Left lung (tissue), 4 donors: ENCODE measurements at regions not wholly inside any gene's neighbourhood (a gene's known extent, or its start where the extent isn't known, plus 50 kb on each side); places are given as distances from the start of the nearest gene placed in this dataset.

Experiments
- ATAC-seq: fragments of 200-7000 bp; cut with Tn5 transposase; one replicate; pipeline ENCODE4 v1.9.1; 2020; ENCODE audit warnings: moderate library complexity
- DNase-seq, 4 donors: peaks; one replicate each; pipeline ENCODE4 v3.0.0-alpha.2; 2013 to 2020
- H3K27ac ChIP-seq, 2 donors: fragments of 200-600 bp; sonication (generic) in 1 of 2; one replicate each; pipeline versions ENCODE4 v1.5.0 to v1.8.0; 2020 to 2021
- H3K27me3 ChIP-seq, 2 donors: fragments of 200-600 bp; sonication (generic) in 1 of 2; one replicate each; pipeline versions ENCODE4 v1.5.0 to v1.8.0; 2020 to 2021
- H3K36me3 ChIP-seq, 2 donors: fragments of 200-600 bp; sonication (generic) in 1 of 2; one replicate each; pipeline versions ENCODE4 v1.5.0 to v1.8.0; 2020 to 2021
- H3K4me1 ChIP-seq, 2 donors: fragments of 200-600 bp; one replicate each; pipeline ENCODE4 v1.8.0; 2021
- H3K4me3 ChIP-seq, 2 donors: fragments of 200-600 bp; sonication (generic) in 1 of 2; one replicate each; pipeline versions ENCODE4 v1.5.0 to v1.8.0; 2020 to 2021; ENCODE audit warnings: mild to moderate bottlenecking in 1 of 2
- H3K9me3 ChIP-seq, 2 donors: fragments of 200-600 bp; sonication (generic) in 1 of 2; one replicate each; pipeline versions ENCODE4 v1.5.0 to v1.8.0; 2020 to 2021
- intact Hi-C, 2 donors: fragments of 100-400 bp; cut with DNase I; formaldehyde crosslinking; loops; one replicate each; pipeline versions ENCODE4 v1.11.2 to v1.14.2; 2022
- TF ChIP-seq, protein P1 (sequence below), 2 donors: fragments of 200-600 bp; sonication (generic) in 1 of 2; IDR thresholded peaks; one replicate each; pipeline versions ENCODE4 v1.5.0 to v1.8.0; 2021; ENCODE audit warnings: antibody characterized with exemption in 2 of 2
- donor health status: DM: no; HTN: yes; CAD: no.
- donor health status: DM: no; HTN: no; CAD: no.

DNA sequence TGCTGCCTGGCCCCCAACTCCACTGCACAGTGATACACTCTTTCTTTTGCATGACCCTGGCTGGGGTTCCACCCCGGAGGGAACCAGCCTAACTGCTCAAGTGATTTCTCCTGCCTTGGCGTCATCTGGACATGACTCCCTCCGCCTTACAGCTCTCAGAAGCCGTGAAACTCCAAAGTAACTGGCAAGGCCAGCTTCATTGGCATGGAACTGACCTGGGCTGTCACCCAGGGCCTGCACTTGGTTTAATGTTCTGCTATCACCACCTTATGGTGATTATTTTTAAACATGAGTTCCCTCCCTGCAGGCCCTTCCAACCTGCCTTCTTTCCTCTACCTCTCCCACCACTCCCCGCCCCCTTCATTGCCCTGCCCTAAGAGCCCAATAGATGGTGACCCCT is 139.7 kb upstream of the CDH5 start:
- TF ChIP-seq, protein P1, sequence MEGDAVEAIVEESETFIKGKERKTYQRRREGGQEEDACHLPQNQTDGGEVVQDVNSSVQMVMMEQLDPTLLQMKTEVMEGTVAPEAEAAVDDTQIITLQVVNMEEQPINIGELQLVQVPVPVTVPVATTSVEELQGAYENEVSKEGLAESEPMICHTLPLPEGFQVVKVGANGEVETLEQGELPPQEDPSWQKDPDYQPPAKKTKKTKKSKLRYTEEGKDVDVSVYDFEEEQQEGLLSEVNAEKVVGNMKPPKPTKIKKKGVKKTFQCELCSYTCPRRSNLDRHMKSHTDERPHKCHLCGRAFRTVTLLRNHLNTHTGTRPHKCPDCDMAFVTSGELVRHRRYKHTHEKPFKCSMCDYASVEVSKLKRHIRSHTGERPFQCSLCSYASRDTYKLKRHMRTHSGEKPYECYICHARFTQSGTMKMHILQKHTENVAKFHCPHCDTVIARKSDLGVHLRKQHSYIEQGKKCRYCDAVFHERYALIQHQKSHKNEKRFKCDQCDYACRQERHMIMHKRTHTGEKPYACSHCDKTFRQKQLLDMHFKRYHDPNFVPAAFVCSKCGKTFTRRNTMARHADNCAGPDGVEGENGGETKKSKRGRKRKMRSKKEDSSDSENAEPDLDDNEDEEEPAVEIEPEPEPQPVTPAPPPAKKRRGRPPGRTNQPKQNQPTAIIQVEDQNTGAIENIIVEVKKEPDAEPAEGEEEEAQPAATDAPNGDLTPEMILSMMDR (IDR thresholded peaks at IDR 0.05), result no peak

DNA sequence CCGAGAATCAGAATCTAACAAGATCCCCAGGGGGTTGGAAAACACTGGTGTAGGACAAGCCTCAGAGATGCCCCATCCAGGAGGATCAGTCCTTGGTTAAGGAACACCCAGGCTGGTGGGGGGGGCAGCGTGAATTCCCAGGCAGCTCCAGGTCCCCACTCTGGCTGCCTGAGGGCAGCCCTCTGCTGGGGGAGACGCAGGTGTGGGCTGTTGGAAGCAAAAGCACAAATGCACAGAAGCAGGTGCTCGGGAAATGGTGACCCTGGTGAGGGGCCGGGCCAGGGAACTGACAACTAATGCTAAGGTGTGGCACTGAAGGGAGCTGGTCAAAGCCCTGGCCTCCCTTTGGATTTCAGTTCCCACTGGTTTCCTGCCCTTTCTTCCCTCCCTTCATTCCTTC is 140.8 kb upstream of the CDH5 start:
- no peak overlapping the region for H3K4me3 ChIP-seq
- H3K27me3 ChIP-seq, result no peaks in the 10 kb centered on the region
- H3K36me3 ChIP-seq, result no peaks in the 10 kb centered on the region
- ATAC-seq, result no peak
- no peak for DNase-seq
- no peak overlapping the region for H3K27ac ChIP-seq
- H3K9me3 ChIP-seq, result no peaks in the 10 kb centered on the region
- TF ChIP-seq, protein P1 (IDR thresholded peaks at IDR 0.05), result no peak
- peaks cover 0 to 18% of the 10 kb centered on the region in 2 donors for H3K4me1 ChIP-seq
- intact Hi-C loops, result no loop called here

More for the DNA sequence above, 139.7 kb upstream of the CDH5 start:
- Histone ChIP-seq H3K9me3 (no peaks in the 10 kb centered on the region), H3K4me3 (no peak overlapping the region), H3K27ac (no peak overlapping the region), H3K36me3 (no peaks in the 10 kb centered on the region), H3K4me1 (peaks cover 0 to 18% of the 10 kb centered on the region in 2 donors), H3K27me3 (peaks cover 0 to 4% of the 10 kb centered on the region in 2 donors)
- DNase-seq, result no peak
- no peak for ATAC-seq
- intact Hi-C loops, result no loop called here

DNA sequence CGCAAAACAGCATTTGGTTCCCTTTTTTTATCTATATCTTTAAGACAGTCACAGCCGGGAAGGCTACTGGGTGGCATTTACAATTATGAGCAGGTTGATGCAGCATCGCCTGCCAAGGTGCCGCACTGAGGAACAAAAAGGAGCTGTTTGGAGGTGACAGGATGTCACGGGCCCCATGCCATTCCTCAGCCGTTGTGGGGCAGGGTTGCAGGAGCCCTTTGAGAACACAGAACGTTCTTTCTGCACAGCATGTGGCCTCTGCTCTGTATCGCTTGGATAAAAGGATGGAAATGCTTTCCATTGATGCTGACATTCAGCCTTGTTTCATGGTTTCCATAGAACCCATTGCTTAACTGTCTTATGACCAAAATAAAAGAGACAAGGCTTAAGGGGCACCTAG is 141.9 kb upstream of the CDH5 start:
- H3K9me3 ChIP-seq, result no peaks in the 10 kb centered on the region
- peaks cover 0 to 18% of the 10 kb centered on the region in 2 donors for H3K4me1 ChIP-seq
- TF ChIP-seq, protein P1 (IDR thresholded peaks at IDR 0.05), result no peak
- intact Hi-C loops, result no loop called here
- no peak overlapping the region for H3K27ac ChIP-seq
- no peak overlapping the region for H3K4me3 ChIP-seq
- no peaks in the 10 kb centered on the region for H3K36me3 ChIP-seq
- DNase-seq (no peak), ATAC-seq (no peak)
- no peaks in the 10 kb centered on the region for H3K27me3 ChIP-seq

DNA sequence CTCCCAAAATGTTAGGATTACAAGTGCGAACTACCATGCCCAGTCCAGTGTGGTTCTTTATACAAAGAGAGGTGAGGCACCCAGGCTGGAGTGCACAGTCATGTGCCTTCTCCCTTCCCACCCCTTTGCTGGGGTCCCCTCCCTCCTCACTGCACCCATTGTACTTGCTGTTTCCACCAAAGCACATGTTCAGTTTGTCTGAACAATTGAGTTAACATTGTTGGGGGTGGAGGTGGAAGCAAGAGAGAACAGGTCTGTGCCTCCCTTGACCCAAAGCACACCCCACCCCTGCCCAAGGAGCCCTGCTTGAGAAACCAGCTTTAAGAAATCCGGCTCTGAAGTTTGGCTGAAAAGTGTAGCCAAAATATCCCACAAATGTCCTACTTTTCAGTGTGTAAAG is 142.3 kb upstream of the CDH5 start:
- DNase-seq, result no peak
- TF ChIP-seq, protein P1 (IDR thresholded peaks at IDR 0.05), result no peak
- intact Hi-C loops, result no loop called here
- ATAC-seq, result no peak
- no peaks in the 10 kb centered on the region for H3K9me3 ChIP-seq
- no peak overlapping the region for H3K4me3 ChIP-seq
- H3K27ac ChIP-seq, result no peak overlapping the region
- no peaks in the 10 kb centered on the region for H3K36me3 ChIP-seq
- H3K27me3 ChIP-seq, result no peaks in the 10 kb centered on the region
- H3K4me1 ChIP-seq, result peaks cover 0 to 17% of the 10 kb centered on the region in 2 donors

DNA sequence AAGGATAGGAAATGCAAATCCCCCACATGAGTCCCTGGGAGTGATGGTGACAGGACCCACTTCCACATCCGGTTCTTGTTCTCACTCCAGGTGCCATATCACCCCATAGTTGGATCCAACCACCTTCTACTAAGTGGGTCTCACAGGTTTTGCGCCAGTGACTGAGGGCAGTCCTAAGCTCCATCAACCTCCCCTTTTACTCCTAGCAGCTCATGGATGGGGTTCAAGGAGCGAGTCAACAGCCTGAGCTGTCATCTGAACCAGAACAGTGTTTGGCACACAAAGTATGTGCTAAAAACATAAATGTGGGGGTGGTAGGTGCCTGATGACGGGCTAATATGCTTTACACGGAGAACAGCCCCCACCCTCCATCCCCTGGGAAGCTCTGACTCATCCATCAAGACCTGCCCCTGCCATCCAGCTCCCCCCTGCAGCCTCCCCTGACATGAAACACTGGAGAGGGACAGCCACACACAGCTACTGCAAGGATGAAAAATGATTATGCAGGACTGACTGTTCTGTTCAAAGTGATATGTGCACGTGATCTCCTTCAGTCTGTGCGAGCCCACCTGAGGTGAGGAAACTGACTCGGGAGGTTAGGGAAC is 143.2 kb upstream of the CDH5 start:
- no peak overlapping the region for H3K4me3 ChIP-seq
- H3K9me3 ChIP-seq, result no peaks in the 10 kb centered on the region
- H3K4me1 ChIP-seq, result peaks cover 0 to 8% of the 10 kb centered on the region in 2 donors
- no peak for DNase-seq
- no peak for ATAC-seq
- TF ChIP-seq, protein P1 (IDR thresholded peaks at IDR 0.05), result no peak
- no peak overlapping the region for H3K27ac ChIP-seq
- H3K36me3 ChIP-seq, result no peaks in the 10 kb centered on the region
- intact Hi-C loops, result no loop called here
- no peaks in the 10 kb centered on the region for H3K27me3 ChIP-seq
